ENCODE measurements at regions not wholly inside any gene's neighbourhood (a gene's known extent, or its start where the extent isn't known, plus 50 kb on each side); places are given as distances from the start of the nearest gene placed in this dataset.

DNA sequence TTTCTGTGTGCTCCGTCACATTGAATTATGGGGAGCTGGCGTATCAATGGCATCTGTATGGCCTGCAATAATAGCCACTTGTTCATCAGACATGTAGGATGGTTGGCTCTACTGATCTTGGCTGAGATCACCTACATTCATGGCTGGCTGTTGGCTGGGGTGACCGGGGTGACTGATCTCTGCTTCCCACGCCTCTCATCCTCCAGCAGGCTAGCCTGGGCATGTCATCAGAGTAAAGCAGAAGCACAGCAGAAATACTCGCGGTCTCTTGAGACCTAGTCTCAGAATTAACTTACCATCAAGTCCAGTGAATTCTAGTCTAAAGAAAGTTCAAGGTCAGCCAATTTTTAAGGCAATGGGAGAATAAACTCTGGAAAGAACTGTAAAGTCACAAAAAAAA is 257.7 kb upstream of the GLI3 start:
- no peak for FAIRE-seq

More for the DNA sequence above, 257.7 kb upstream of the GLI3 start:
- Histone ChIP-seq H3K79me2 (ENCODE audit: control insufficient read depth, insufficient read depth, low read length) (no peaks in the 10 kb centered on the region), H3K4me3 (replicated peaks in 1 of 3; ENCODE audit: insufficient read depth in 1 of 3, low read depth in 1 of 3, low read length in 3 of 3) (no peak overlapping the region), H3K36me3 (ENCODE audit: control insufficient read depth in 2 of 2, extremely low read depth in 1 of 2, insufficient read depth in 2 of 2, low read length in 2 of 2) (no peaks in the 10 kb centered on the region), H3K4me2 (ENCODE audit: insufficient read depth, low read length) (no peak overlapping the region), H2AFZ (ENCODE audit: low read depth, low read length) (no peak overlapping the region), H3K27me3 (ENCODE audit: control insufficient read depth in 2 of 2, insufficient read depth in 2 of 2, low read length in 2 of 2) (peaks cover 11 to 15% of the 10 kb centered on the region in 2 experiments), H3K4me1 (ENCODE audit: control insufficient read depth, extremely low read depth, insufficient read depth, low read length) (no peaks in the 10 kb centered on the region), H3K9ac (replicated peaks; ENCODE audit: extremely low read depth, insufficient read depth, low read length) (no peak overlapping the region), H3K27ac (ENCODE audit: insufficient read depth, low read depth, low read length) (no peak overlapping the region), H3K9me3 (replicated peaks; ENCODE audit: control insufficient read depth, insufficient read depth, low read length) (no peaks in the 10 kb centered on the region), H3K9me1 (replicated peaks; ENCODE audit: control insufficient read depth, extremely low read depth, insufficient read depth, low read length) (no peaks in the 10 kb centered on the region), H4K20me1 (replicated peaks; ENCODE audit: control insufficient read depth, extremely low read depth, insufficient read depth, low read length) (no peaks in the 10 kb centered on the region)
- BruUV-seq (replicated peaks), result no TSS peak
- ChIA-PET CTCF (no interaction called here), POLR2A (no interaction called here)
- intact Hi-C loops (cut with micrococcal nuclease), result no loop called here
- DNase-seq (ENCODE audit: low read depth, low spot score), result no peak
- TF ChIP-seq POLR2A (IDR thresholded peaks at IDR 0.05; ENCODE audit: low read depth, low read length) (no peak), GATA2 (IDR thresholded peaks at IDR 0.05; ENCODE audit: insufficient read depth, insufficient read length, low read depth, low read length) (no peak), FOS (IDR thresholded peaks at IDR 0.05; ENCODE audit: borderline replicate concordance, insufficient read depth, low read length) (no peak), MYC (IDR thresholded peaks at IDR 0.05; ENCODE audit: low read depth, low read length) (no peak), EZH2 (IDR thresholded peaks at IDR 0.05; ENCODE audit: borderline replicate concordance, low read depth, low read length, severe bottlenecking) (no peak), POLR2AphosphoS5 (IDR thresholded peaks at IDR 0.05; ENCODE audit: insufficient read depth, low read depth, low read length) (no peak)
- TF ChIP-seq, protein P1, sequence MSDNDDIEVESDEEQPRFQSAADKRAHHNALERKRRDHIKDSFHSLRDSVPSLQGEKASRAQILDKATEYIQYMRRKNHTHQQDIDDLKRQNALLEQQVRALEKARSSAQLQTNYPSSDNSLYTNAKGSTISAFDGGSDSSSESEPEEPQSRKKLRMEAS (IDR thresholded peaks at IDR 0.05; ENCODE audit: insufficient read depth, insufficient read length), result no peak
- TF ChIP-seq, protein P2, sequence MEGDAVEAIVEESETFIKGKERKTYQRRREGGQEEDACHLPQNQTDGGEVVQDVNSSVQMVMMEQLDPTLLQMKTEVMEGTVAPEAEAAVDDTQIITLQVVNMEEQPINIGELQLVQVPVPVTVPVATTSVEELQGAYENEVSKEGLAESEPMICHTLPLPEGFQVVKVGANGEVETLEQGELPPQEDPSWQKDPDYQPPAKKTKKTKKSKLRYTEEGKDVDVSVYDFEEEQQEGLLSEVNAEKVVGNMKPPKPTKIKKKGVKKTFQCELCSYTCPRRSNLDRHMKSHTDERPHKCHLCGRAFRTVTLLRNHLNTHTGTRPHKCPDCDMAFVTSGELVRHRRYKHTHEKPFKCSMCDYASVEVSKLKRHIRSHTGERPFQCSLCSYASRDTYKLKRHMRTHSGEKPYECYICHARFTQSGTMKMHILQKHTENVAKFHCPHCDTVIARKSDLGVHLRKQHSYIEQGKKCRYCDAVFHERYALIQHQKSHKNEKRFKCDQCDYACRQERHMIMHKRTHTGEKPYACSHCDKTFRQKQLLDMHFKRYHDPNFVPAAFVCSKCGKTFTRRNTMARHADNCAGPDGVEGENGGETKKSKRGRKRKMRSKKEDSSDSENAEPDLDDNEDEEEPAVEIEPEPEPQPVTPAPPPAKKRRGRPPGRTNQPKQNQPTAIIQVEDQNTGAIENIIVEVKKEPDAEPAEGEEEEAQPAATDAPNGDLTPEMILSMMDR (IDR thresholded peaks at IDR 0.05; ENCODE audit: extremely low read depth in 1 of 2, insufficient read depth in 1 of 2, low read depth in 1 of 2, low read length in 2 of 2), result no peak
- dilution Hi-C loops (cut with MboI; ENCODE audit: extremely low pct_ligation_motif_present, low sequenced_read_pairs), result no loop called here
